Omental fat pad (tissue), 3 donors: ENCODE measurements at regions not wholly inside any gene's neighbourhood (a gene's known extent, or its start where the extent isn't known, plus 50 kb on each side); places are given as distances from the start of the nearest gene placed in this dataset.

Experiments used
- ATAC-seq: fragments of 150-250 bp; one replicate; pipeline ENCODE4 v1.9.1; 2016; ENCODE audit warnings: mild to moderate bottlenecking, moderate library complexity; ENCODE audit not compliant: low FRiP score
- DNase-seq: peaks from one replicate; pipeline ENCODE4 v3.0.0-alpha.2; 2019; ENCODE audit warnings: low spot score
- TF ChIP-seq, protein P1 (sequence below), 3 donors: fragments of 450-650 bp; IDR thresholded peaks; one replicate each; pipeline ENCODE4 v1.5.1; 2016 to 2017; ENCODE audit warnings: antibody characterized with exemption in 3 of 3, mild to moderate bottlenecking in 3 of 3, moderate library complexity in 2 of 3

GRCh38 chr1:81129366-81129765, 671.4 kb upstream of the ADGRL2 start:
- TF ChIP-seq, protein P1, sequence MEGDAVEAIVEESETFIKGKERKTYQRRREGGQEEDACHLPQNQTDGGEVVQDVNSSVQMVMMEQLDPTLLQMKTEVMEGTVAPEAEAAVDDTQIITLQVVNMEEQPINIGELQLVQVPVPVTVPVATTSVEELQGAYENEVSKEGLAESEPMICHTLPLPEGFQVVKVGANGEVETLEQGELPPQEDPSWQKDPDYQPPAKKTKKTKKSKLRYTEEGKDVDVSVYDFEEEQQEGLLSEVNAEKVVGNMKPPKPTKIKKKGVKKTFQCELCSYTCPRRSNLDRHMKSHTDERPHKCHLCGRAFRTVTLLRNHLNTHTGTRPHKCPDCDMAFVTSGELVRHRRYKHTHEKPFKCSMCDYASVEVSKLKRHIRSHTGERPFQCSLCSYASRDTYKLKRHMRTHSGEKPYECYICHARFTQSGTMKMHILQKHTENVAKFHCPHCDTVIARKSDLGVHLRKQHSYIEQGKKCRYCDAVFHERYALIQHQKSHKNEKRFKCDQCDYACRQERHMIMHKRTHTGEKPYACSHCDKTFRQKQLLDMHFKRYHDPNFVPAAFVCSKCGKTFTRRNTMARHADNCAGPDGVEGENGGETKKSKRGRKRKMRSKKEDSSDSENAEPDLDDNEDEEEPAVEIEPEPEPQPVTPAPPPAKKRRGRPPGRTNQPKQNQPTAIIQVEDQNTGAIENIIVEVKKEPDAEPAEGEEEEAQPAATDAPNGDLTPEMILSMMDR (IDR thresholded peaks at IDR 0.05): no peak
- ATAC-seq (no peak), DNase-seq (no peak)

GRCh38 chr1:81128079-81128478, 672.7 kb upstream of the ADGRL2 start:
- DNase-seq (no peak), ATAC-seq (no peak)
- TF ChIP-seq, protein P1 (IDR thresholded peaks at IDR 0.05): no peak

GRCh38 chr1:81126989-81127581, 673.6 kb upstream of the ADGRL2 start:
- no peak for DNase-seq
- ATAC-seq: no peak
- TF ChIP-seq, protein P1 (IDR thresholded peaks at IDR 0.05): no peak

DNA sequence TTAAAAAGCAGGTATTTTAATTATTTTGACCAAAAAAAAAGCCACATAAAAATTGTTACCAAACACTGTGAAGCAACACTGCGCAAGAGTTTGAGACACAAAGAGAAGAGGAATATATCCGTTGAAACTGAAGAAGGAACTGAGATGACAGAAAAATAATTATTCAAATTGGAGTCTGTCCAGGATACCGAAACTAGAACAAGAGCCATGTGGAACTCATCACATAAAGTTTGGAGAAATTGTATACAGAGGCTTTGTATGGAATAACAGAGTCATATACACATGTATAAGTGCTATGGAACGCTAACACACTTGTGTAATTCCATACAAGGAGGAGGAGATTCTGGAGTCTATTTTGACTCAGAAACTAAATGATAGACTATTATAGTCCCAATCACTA, 675.1 kb upstream of the ADGRL2 start:
- TF ChIP-seq, protein P1 (IDR thresholded peaks at IDR 0.05): no peak
- ATAC-seq (no peak), DNase-seq (no peak)

DNA sequence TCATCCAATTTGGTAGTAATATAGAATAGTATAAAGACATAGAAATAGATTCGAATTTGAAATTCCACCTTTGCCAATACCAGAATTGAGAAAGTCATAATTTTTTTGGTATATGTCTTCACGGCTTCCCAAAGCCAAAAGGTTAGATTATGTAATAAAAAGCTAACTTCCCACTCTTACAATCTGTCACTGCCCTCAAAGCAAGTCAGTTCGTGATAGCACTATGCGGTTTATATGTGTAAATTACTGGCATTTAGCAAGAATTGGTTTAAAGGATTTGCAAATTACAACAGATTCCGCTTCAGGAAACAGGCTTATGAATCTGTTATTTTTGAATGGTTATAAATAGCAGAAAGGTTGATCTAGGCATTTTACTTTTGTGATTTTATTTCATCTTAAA, 679.4 kb upstream of the ADGRL2 start:
- ATAC-seq (no peak), DNase-seq (no peak)
- TF ChIP-seq, protein P1 (IDR thresholded peaks at IDR 0.05): no peak

- DNase-seq (no peak), ATAC-seq (no peak)
- TF ChIP-seq, protein P1 (IDR thresholded peaks at IDR 0.05): no peak
Measured at GRCh38 chr1:81119319-81119718, 681.4 kb upstream of the ADGRL2 start.

GRCh38 chr1:81118550-81118949, 682.2 kb upstream of the ADGRL2 start:
- TF ChIP-seq, protein P1 (IDR thresholded peaks at IDR 0.05): no peak

More at GRCh38 chr1:81118550-81118949, 682.2 kb upstream of the ADGRL2 start:
- ATAC-seq: no peak
- no peak for DNase-seq
